Neuronal stem cell (in vitro differentiated cells): ENCODE measurements at regions not wholly inside any gene's neighbourhood (a gene's known extent, or its start where the extent isn't known, plus 50 kb on each side); places are given as distances from the start of the nearest gene placed in this dataset.

Experiments used
- DNase-seq: peaks from one replicate; pipeline ENCODE4 v3.0.0-alpha.2; 2013; ENCODE audit warnings: low spot score
- H2AFZ ChIP-seq: one replicate; pipeline ENCODE4 v1.6.1; 2013; ENCODE audit warnings: mild to moderate bottlenecking, low read length, inconsistent platforms
- H2AK5ac ChIP-seq: 2 replicates; pipeline ENCODE4 v1.6.1; 2013; ENCODE audit warnings: low read depth, mild to moderate bottlenecking, inconsistent platforms, low read length, moderate library complexity, mixed read lengths
- H2BK120ac ChIP-seq: 2 replicates; pipeline ENCODE4 v1.6.1; 2013; ENCODE audit warnings: low read depth, mild to moderate bottlenecking, inconsistent platforms, low read length, moderate library complexity, mixed read lengths
- H2BK12ac ChIP-seq: one replicate; pipeline ENCODE4 v1.6.1; 2013; ENCODE audit warnings: low read length, inconsistent platforms
- H2BK15ac ChIP-seq: 2 replicates; pipeline ENCODE4 v1.6.1; 2013; ENCODE audit warnings: mild to moderate bottlenecking, low read length, inconsistent platforms, mixed read lengths
- H2BK5ac ChIP-seq: one replicate; pipeline ENCODE4 v1.6.1; 2013; ENCODE audit warnings: inconsistent platforms, mild to moderate bottlenecking, low read length, moderate library complexity
- H3K14ac ChIP-seq: one replicate; pipeline ENCODE4 v1.6.1; 2013; ENCODE audit warnings: low read length, inconsistent platforms
- H3K18ac ChIP-seq: 2 replicates; pipeline ENCODE4 v1.6.1; 2013; ENCODE audit warnings: low read length, inconsistent platforms
- H3K23ac ChIP-seq: 2 replicates; pipeline ENCODE4 v1.6.1; 2013; ENCODE audit warnings: low read depth, mild to moderate bottlenecking, mixed read lengths, low read length, inconsistent platforms; ENCODE audit not compliant: poor library complexity
- H3K27ac ChIP-seq: replicated peaks from 3 replicates; pipeline ENCODE4 v1.5.1; 2013; ENCODE audit warnings: low read length, inconsistent platforms
- H3K27me3 ChIP-seq, 3 experiments: 2 replicates each; pipeline ENCODE4 v1.6.1; 2013; ENCODE audit warnings: low read length in 3 of 3, mild to moderate bottlenecking in 2 of 3, inconsistent platforms in 1 of 3, low read depth in 1 of 3, mixed read lengths in 1 of 3, moderate library complexity in 1 of 3; ENCODE audit not compliant: control insufficient read depth in 3 of 3, insufficient read depth in 3 of 3
- H3K36me3 ChIP-seq, 2 donors: replicated peaks in 1 of 2; 2 replicates each; pipeline ENCODE4 v1.6.1; 2013; ENCODE audit warnings: low read length in 2 of 2; ENCODE audit not compliant: control insufficient read depth in 2 of 2, insufficient read depth in 2 of 2
- H3K4ac ChIP-seq: 2 replicates; pipeline ENCODE4 v1.6.1; 2013; ENCODE audit warnings: inconsistent platforms, mild to moderate bottlenecking, low read length, moderate library complexity
- H3K4me1 ChIP-seq, 2 donors: 1 replicate in 1 of 2; 2 replicates in 1 of 2; pipeline ENCODE4 v1.6.1; 2013; ENCODE audit warnings: low read length in 2 of 2, low read depth in 1 of 2; ENCODE audit not compliant: control insufficient read depth in 2 of 2, insufficient read depth in 1 of 2
- H3K4me2 ChIP-seq: one replicate; pipeline ENCODE4 v1.6.1; 2013; ENCODE audit warnings: mild to moderate bottlenecking, low read length, inconsistent platforms; ENCODE audit not compliant: insufficient read depth, poor library complexity, severe bottlenecking
- H3K4me3 ChIP-seq, 2 donors: 2 replicates each; pipeline ENCODE4 v1.5.1; 2013; ENCODE audit warnings: low read length in 2 of 2, mild to moderate bottlenecking in 2 of 2, inconsistent platforms in 1 of 2, moderate library complexity in 1 of 2
- H3K79me1 ChIP-seq: one replicate; pipeline ENCODE4 v1.6.1; 2013; ENCODE audit warnings: low read depth, mild to moderate bottlenecking, inconsistent platforms, low read length, moderate library complexity
- H3K9ac ChIP-seq: one replicate; pipeline ENCODE4 v1.6.1; 2013; ENCODE audit warnings: mild to moderate bottlenecking, low read depth, low read length, inconsistent platforms; ENCODE audit not compliant: poor library complexity
- H3K9me3 ChIP-seq, 2 donors: replicated peaks in 1 of 2; 2 replicates each; pipeline versions ENCODE3 to v1.6.1; 2013; ENCODE audit warnings: low read length in 2 of 2, mild to moderate bottlenecking in 2 of 2, inconsistent platforms in 1 of 2, low read depth in 1 of 2, mixed read lengths in 1 of 2, moderate library complexity in 1 of 2; ENCODE audit not compliant: control insufficient read depth in 2 of 2, insufficient read depth in 1 of 2
- H4K8ac ChIP-seq: one replicate; pipeline ENCODE4 v1.6.1; 2013; ENCODE audit warnings: low read depth, mild to moderate bottlenecking, inconsistent platforms, low read length, moderate library complexity
- H4K91ac ChIP-seq: one replicate; pipeline ENCODE4 v1.6.1; 2013; ENCODE audit warnings: low read length, low read depth, mild to moderate bottlenecking, inconsistent platforms; ENCODE audit not compliant: poor library complexity
- WGBS, 2 donors: extraction: QIAGEN DNeasy Blood & Tissue Kit; methylation state at CpG; one replicate each; pipeline ENCODE4 v1.1.7; 2013; ENCODE audit warnings: missing lambda C conversion rate in 2 of 2, mixed read lengths in 1 of 2; ENCODE audit not compliant: insufficient read length in 2 of 2, insufficient replicate concordance in 1 of 2; ENCODE audit errors: extremely low coverage in 2 of 2; 5-methylcytosine and 5-hydroxymethylcytosine counted together

DNA sequence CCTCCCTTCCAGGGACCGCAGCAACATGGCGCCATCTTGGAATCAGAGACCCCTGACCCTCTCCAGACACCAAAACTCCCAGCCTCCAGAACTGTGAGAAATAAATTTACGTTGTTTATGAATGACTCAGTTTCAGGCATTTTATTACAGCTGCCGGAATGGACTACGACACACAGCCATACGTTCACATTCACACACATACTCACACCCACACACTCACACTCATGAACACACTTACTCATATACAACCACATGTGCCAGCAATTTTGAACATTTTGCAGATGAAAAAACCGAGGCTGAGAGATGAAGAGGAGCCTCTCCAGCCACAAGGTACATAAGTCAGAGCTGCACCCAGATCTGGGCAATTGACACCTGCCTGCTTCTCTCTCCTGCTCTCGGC is 151.0 kb upstream of the RAB4A start:
- Histone ChIP-seq H3K9ac (no peak overlapping the region), H3K23ac (no peak overlapping the region), H2AK5ac (no peak overlapping the region), H3K9me3 (peaks cover 0 to 4% of the 10 kb centered on the region in 2 donors), H3K4me2 (no peak overlapping the region), H3K27me3 (no peaks in the 10 kb centered on the region), H3K14ac (no peak overlapping the region), H2AFZ (no peak overlapping the region), H2BK120ac (no peak overlapping the region), H3K79me1 (no peaks in the 10 kb centered on the region), H3K4me1 (peaks cover 0 to 3% of the 10 kb centered on the region in 2 donors), H4K8ac (no peak overlapping the region), H4K91ac (no peak overlapping the region), H2BK5ac (no peak overlapping the region), H3K4ac (no peak overlapping the region), H2BK15ac (no peak overlapping the region), H3K27ac (no peak overlapping the region), H3K4me3 (no peak overlapping the region), H2BK12ac (no peak overlapping the region), H3K18ac (no peak overlapping the region), H3K36me3 (no peaks in the 10 kb centered on the region)
- no peak for DNase-seq
- WGBS, 2 donors = no CpG with 5 or more reads among the region's 8 CpGs

- Histone ChIP-seq H3K4ac (no peak overlapping the region), H2BK15ac (no peak overlapping the region), H3K23ac (no peak overlapping the region), H3K4me1 (no peaks in the 10 kb centered on the region), H3K4me2 (no peak overlapping the region), H2AK5ac (no peak overlapping the region), H3K79me1 (no peaks in the 10 kb centered on the region), H2BK120ac (no peak overlapping the region), H2AFZ (no peak overlapping the region), H3K18ac (peak overlapping the region; percentile 39), H4K91ac (no peak overlapping the region), H3K9me3 (peaks cover 0 to 4% of the 10 kb centered on the region in 2 donors), H2BK5ac (no peak overlapping the region), H3K14ac (no peak overlapping the region), H3K27ac (no peak overlapping the region), H3K36me3 (no peaks in the 10 kb centered on the region), H4K8ac (no peak overlapping the region), H2BK12ac (no peak overlapping the region), H3K27me3 (no peaks in the 10 kb centered on the region), H3K9ac (no peak overlapping the region), H3K4me3 (no peak overlapping the region)
- no peak for DNase-seq
- no CpG with 5 or more reads among the region's 11 CpGs for WGBS, 2 donors
Measured at GRCh38 chr1:229121845-229122436, 149.0 kb upstream of the RAB4A start.

- Histone ChIP-seq H3K4me1 (no peaks in the 10 kb centered on the region), H3K79me1 (no peaks in the 10 kb centered on the region), H3K36me3 (no peaks in the 10 kb centered on the region), H2BK5ac (no peak overlapping the region), H3K9me3 (peaks cover 0 to 4% of the 10 kb centered on the region in 2 donors), H2AK5ac (no peak overlapping the region), H4K8ac (no peak overlapping the region), H2BK12ac (peak overlapping the region; percentile 8), H2BK15ac (peak overlapping the region; percentile 3), H3K4me2 (no peak overlapping the region), H3K27ac (no peak overlapping the region), H2BK120ac (no peak overlapping the region), H2AFZ (no peak overlapping the region), H3K4ac (no peak overlapping the region), H3K27me3 (no peaks in the 10 kb centered on the region), H3K23ac (no peak overlapping the region), H3K14ac (no peak overlapping the region), H3K9ac (no peak overlapping the region), H3K4me3 (no peak overlapping the region), H3K18ac (peak overlapping the region; percentile 20), H4K91ac (no peak overlapping the region)
- WGBS, 2 donors = no CpG with 5 or more reads among the region's 6 CpGs
- no peak for DNase-seq
Measured at GRCh38 chr1:229122606-229123005, 148.3 kb upstream of the RAB4A start.

DNA sequence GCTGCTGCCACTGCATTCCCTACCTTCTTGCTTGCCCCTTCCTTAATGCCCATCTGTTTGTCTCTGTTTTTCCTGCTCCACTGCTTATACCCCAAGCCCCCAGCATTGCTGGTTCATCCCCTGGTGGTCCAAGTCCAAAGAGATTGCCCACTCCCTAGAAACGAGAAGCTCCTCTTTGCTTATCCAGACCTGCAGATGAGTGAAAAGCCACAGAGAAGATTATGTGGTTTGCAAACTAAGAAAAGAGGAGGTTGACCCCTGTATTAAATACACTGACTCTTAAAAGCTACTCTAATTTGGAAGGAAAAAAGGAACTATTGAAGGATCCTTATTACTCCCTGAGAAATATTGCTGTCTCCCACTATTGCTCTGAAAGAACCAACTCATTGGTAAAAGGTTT is 146.8 kb upstream of the RAB4A start:
- Histone ChIP-seq H3K23ac (no peak overlapping the region), H2BK15ac (no peak overlapping the region), H3K4me2 (no peak overlapping the region), H2BK5ac (no peak overlapping the region), H3K27ac (no peak overlapping the region), H4K8ac (no peak overlapping the region), H3K36me3 (no peaks in the 10 kb centered on the region), H3K18ac (peak overlapping the region; percentile 51), H2AFZ (no peak overlapping the region), H3K9ac (no peak overlapping the region), H2AK5ac (no peak overlapping the region), H3K14ac (no peak overlapping the region), H4K91ac (no peak overlapping the region), H3K79me1 (no peaks in the 10 kb centered on the region), H2BK12ac (no peak overlapping the region), H3K27me3 (no peaks in the 10 kb centered on the region), H3K4me3 (no peak overlapping the region), H2BK120ac (no peak overlapping the region), H3K4me1 (peaks cover 0 to 2% of the 10 kb centered on the region in 2 donors), H3K4ac (no peak overlapping the region), H3K9me3 (peaks cover 0 to 3% of the 10 kb centered on the region in 2 donors)
- no peak for DNase-seq
- WGBS, 2 donors = no CpG with 5 or more reads among the region's 1 CpG
